DND-41 (cell line): ENCODE measurements at regions not wholly inside any gene's neighbourhood (a gene's known extent, or its start where the extent isn't known, plus 50 kb on each side); places are given as distances from the start of the nearest gene placed in this dataset.

Experiments used
- ATAC-seq: fragments of 200-7000 bp; cut with Tn5 transposase; 3 replicates; pipeline ENCODE4 v1.9.1; 2021; ENCODE audit warnings: low read depth; ENCODE audit not compliant: insufficient read depth
- DNase-seq: peaks from one replicate; pipeline ENCODE4 v3.0.0-alpha.2; 2020
- H2AFZ ChIP-seq: 2 replicates; pipeline ENCODE4 v1.6.0; 2012; ENCODE audit warnings: low read depth, low read length
- H3K27ac ChIP-seq: 2 replicates; pipeline ENCODE4 v1.5.1; 2012; ENCODE audit warnings: low read length, inconsistent platforms
- H3K27me3 ChIP-seq: fragments of 200-600 bp; sonication (generic); 2 replicates; pipeline ENCODE4 v1.6.0; 2012; ENCODE audit warnings: low read length, mild to moderate bottlenecking, inconsistent platforms; ENCODE audit not compliant: insufficient read depth, poor library complexity
- H3K36me3 ChIP-seq: 2 replicates; pipeline ENCODE4 v1.5.1; 2012; ENCODE audit warnings: low read length, inconsistent platforms; ENCODE audit not compliant: insufficient read depth
- H3K4me1 ChIP-seq: 2 replicates; pipeline ENCODE4 v1.5.1; 2012; ENCODE audit warnings: mild to moderate bottlenecking, low read length; ENCODE audit not compliant: insufficient read depth
- H3K4me2 ChIP-seq: 2 replicates; pipeline ENCODE4 v1.6.0; 2012; ENCODE audit warnings: mild to moderate bottlenecking, moderate library complexity, low read length, inconsistent platforms; ENCODE audit not compliant: insufficient read depth
- H3K4me3 ChIP-seq, 2 experiments: fragments of 200-600 bp in 1 of 2; shearing (Covaris generic) in 1 of 2; 2 replicates each; pipeline ENCODE4 v1.5.1; 2012 to 2016; ENCODE audit warnings: inconsistent platforms in 2 of 2, low read length in 2 of 2, mild to moderate bottlenecking in 2 of 2, low read depth in 1 of 2, moderate library complexity in 1 of 2
- H3K79me2 ChIP-seq: 2 replicates; pipeline ENCODE4 v1.6.0; 2012; ENCODE audit warnings: low read length, inconsistent platforms; ENCODE audit not compliant: insufficient read depth
- H3K9ac ChIP-seq: 2 replicates; pipeline ENCODE4 v1.6.0; 2012; ENCODE audit warnings: low read depth, mild to moderate bottlenecking, inconsistent platforms, low read length, moderate library complexity
- H3K9me3 ChIP-seq: 2 replicates; pipeline ENCODE4 v1.5.1; 2012; ENCODE audit warnings: low read length, moderate library complexity, mild to moderate bottlenecking, inconsistent platforms; ENCODE audit not compliant: insufficient read depth, severe bottlenecking
- H4K20me1 ChIP-seq: 2 replicates; pipeline ENCODE4 v1.6.0; 2012; ENCODE audit warnings: low read length; ENCODE audit not compliant: insufficient read depth
- EZH2 ChIP-seq: IDR thresholded peaks from 3 replicates; pipeline ENCODE4 v1.6.1; 2012; ENCODE audit warnings: borderline replicate concordance, low read depth, mild to moderate bottlenecking, moderate library complexity, low read length, inconsistent platforms; ENCODE audit not compliant: severe bottlenecking
- TF ChIP-seq, protein P1 (sequence below): IDR thresholded peaks from 2 replicates; pipeline ENCODE4 v1.5.1; 2012; ENCODE audit warnings: borderline replicate concordance, low read length, moderate library complexity, mild to moderate bottlenecking; ENCODE audit not compliant: poor library complexity, severe bottlenecking; ENCODE audit errors: extremely low read depth

DNA sequence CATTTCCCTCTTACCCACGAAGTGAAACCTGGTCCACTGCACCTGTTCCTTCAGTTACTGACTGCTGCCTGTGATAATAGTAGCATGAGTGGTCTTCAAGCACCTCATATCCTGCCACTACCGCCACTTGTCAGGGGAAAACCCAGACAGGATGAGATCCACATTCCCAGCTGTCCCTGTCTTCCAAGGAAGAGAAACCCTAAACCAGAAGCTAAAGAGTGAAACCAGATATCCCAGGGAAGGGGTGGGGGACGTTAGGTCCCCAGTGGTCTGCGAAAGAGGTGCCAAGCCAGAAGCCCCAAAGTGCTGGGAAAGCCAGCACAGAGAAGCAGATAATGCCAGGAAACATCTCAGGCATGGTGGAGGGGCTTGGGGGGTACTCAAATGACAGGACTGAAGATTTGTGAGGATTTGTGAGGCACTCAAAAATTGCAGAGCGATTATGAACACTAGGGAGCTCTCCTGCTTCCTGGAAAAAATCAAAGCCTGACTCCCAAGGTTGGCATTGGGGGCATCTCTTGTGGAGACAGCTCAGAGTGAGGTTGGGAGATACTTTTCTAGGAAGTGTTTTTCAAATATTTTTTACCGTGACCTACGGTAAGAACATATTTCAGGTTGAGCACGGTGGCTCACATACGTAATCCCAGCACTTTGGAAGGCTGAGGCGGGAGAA is 77.9 kb downstream of the TMEM30B start:
- Histone ChIP-seq H3K27ac (no peak overlapping the region), H3K4me2 (no peak overlapping the region), H2AFZ (no peak overlapping the region), H4K20me1 (no peaks in the 10 kb centered on the region), H3K27me3 (peaks cover 15% of the 10 kb centered on the region), H3K9me3 (no peaks in the 10 kb centered on the region), H3K36me3 (no peaks in the 10 kb centered on the region), H3K4me1 (no peaks in the 10 kb centered on the region), H3K9ac (no peak overlapping the region), H3K79me2 (no peaks in the 10 kb centered on the region), H3K4me3 (no peak overlapping the region)
- ATAC-seq (no peak), DNase-seq (no peak)
- no peak for TF ChIP-seq EZH2
- TF ChIP-seq, protein P1, sequence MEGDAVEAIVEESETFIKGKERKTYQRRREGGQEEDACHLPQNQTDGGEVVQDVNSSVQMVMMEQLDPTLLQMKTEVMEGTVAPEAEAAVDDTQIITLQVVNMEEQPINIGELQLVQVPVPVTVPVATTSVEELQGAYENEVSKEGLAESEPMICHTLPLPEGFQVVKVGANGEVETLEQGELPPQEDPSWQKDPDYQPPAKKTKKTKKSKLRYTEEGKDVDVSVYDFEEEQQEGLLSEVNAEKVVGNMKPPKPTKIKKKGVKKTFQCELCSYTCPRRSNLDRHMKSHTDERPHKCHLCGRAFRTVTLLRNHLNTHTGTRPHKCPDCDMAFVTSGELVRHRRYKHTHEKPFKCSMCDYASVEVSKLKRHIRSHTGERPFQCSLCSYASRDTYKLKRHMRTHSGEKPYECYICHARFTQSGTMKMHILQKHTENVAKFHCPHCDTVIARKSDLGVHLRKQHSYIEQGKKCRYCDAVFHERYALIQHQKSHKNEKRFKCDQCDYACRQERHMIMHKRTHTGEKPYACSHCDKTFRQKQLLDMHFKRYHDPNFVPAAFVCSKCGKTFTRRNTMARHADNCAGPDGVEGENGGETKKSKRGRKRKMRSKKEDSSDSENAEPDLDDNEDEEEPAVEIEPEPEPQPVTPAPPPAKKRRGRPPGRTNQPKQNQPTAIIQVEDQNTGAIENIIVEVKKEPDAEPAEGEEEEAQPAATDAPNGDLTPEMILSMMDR: no peak

DNA sequence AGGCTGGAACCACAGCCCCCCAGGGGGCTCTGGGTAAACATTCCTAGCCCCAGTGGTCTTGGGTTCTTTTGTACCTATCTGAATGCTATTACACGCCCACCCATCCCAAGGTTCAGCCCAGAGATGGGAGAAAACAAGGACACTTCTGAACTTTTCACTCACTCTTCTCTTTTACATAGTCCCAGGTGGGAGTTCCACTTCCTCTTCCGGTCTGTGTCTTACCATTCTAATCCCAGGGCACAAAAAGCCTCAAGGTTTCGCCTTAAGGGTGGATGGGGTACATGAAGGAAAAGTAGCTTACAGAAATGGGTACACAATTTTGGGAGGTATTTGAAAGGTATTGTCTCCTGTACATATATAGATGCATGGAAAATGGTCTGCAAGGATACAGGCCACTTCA is 79.0 kb downstream of the TMEM30B start:
- DNase-seq (no peak), ATAC-seq (no peak)
- no peak overlapping the region for H3K27ac ChIP-seq
- no peaks in the 10 kb centered on the region for H4K20me1 ChIP-seq
- peaks cover 15% of the 10 kb centered on the region for H3K27me3 ChIP-seq
- H3K9ac ChIP-seq: no peak overlapping the region
- no peaks in the 10 kb centered on the region for H3K79me2 ChIP-seq
- H2AFZ ChIP-seq: no peak overlapping the region
- no peaks in the 10 kb centered on the region for H3K9me3 ChIP-seq
- no peaks in the 10 kb centered on the region for H3K36me3 ChIP-seq
- TF ChIP-seq, protein P1: no peak
- no peak for TF ChIP-seq EZH2
- H3K4me1 ChIP-seq: no peaks in the 10 kb centered on the region
- no peak overlapping the region for H3K4me3 ChIP-seq
- no peak overlapping the region for H3K4me2 ChIP-seq

DNA sequence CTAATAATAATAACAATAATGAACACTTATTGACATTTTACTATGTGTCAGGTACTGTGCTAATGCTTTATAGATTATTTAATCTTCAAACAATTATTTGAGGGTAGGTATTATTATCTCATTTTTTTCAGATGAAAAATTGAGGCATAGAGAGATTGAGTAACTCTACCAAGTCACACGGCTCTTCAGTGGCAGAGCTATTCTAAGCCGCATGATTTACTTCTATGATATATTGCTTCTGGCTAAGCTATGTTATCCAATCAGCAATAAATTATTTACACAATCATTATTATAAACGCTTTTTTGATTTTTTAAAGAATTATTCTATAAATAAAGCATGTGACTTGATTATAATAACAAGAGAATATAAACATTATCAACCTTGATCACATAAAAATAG is 80.0 kb downstream of the TMEM30B start:
- H3K4me2 ChIP-seq: no peak overlapping the region
- H3K9me3 ChIP-seq: no peaks in the 10 kb centered on the region
- no peaks in the 10 kb centered on the region for H3K79me2 ChIP-seq
- no peak overlapping the region for H2AFZ ChIP-seq
- H3K4me1 ChIP-seq: no peaks in the 10 kb centered on the region
- H3K27me3 ChIP-seq: peaks cover 15% of the 10 kb centered on the region
- H3K9ac ChIP-seq: no peak overlapping the region
- ATAC-seq (no peak), DNase-seq (no peak)
- no peaks in the 10 kb centered on the region for H4K20me1 ChIP-seq
- H3K27ac ChIP-seq: no peak overlapping the region
- H3K36me3 ChIP-seq: no peaks in the 10 kb centered on the region
- TF ChIP-seq, protein P1: no peak
- no peak for TF ChIP-seq EZH2
- no peak overlapping the region for H3K4me3 ChIP-seq

DNA sequence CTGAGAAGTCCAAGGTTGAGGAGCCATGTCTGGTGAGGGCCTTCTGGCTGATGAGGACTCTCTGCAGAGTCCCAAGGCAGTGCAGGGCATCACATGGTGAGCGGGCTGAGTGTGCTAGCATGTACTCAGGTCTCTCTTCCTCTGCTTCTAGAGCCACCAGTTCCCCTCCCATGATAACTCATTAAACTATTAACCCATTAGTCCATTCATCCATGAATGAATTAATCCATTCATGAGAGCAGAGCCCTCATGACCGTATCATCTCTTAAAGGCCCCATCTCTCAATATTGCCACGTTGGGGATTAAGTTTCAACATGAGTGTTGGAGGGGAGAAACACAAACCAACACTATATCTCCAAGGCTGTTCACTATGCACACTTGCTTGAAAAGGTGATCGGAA is 83.7 kb downstream of the TMEM30B start:
- H3K27ac ChIP-seq: no peak overlapping the region
- no peak overlapping the region for H2AFZ ChIP-seq

More for the DNA sequence above, 83.7 kb downstream of the TMEM30B start:
- Histone ChIP-seq H3K9ac (no peak overlapping the region), H3K9me3 (no peaks in the 10 kb centered on the region), H3K4me1 (no peaks in the 10 kb centered on the region), H3K36me3 (no peaks in the 10 kb centered on the region), H3K27me3 (peaks cover 6% of the 10 kb centered on the region), H3K79me2 (no peaks in the 10 kb centered on the region), H4K20me1 (no peaks in the 10 kb centered on the region), H3K4me3 (no peak overlapping the region), H3K4me2 (no peak overlapping the region)
- no peak for ATAC-seq
- TF ChIP-seq, protein P1: no peak
- TF ChIP-seq EZH2: no peak
- no peak for DNase-seq
